Esophagus muscularis mucosa (tissue), 4 donors: ENCODE measurements at regions not wholly inside any gene's neighbourhood (a gene's known extent, or its start where the extent isn't known, plus 50 kb on each side); places are given as distances from the start of the nearest gene placed in this dataset.

Source experiments
- EP300 ChIP-seq: sonication (generic); formaldehyde crosslinking; IDR thresholded peaks from one replicate; pipeline ENCODE4 v1.6.1; 2017; ENCODE audit warnings: antibody characterized with exemption
- POLR2A ChIP-seq: fragments of 450-650 bp; IDR thresholded peaks from one replicate; pipeline ENCODE4 v1.6.1; 2017; ENCODE audit warnings: antibody characterized with exemption, moderate library complexity, mild to moderate bottlenecking, low read depth
- POLR2AphosphoS5 ChIP-seq, 2 donors: sonication (generic); formaldehyde crosslinking; IDR thresholded peaks; one replicate each; pipeline ENCODE4 v1.6.1; 2017; ENCODE audit warnings: antibody characterized with exemption in 2 of 2
- TF ChIP-seq, protein P1 (sequence below), 3 experiments: fragments of 200-600 bp in 2 of 3; fragments of 450-650 bp in 1 of 3; sonication (generic) in 2 of 3; IDR thresholded peaks; one replicate each; pipeline ENCODE4 v1.5.1; 2017 to 2019; ENCODE audit warnings: antibody characterized with exemption in 3 of 3, mild to moderate bottlenecking in 2 of 3, moderate library complexity in 1 of 3

DNA sequence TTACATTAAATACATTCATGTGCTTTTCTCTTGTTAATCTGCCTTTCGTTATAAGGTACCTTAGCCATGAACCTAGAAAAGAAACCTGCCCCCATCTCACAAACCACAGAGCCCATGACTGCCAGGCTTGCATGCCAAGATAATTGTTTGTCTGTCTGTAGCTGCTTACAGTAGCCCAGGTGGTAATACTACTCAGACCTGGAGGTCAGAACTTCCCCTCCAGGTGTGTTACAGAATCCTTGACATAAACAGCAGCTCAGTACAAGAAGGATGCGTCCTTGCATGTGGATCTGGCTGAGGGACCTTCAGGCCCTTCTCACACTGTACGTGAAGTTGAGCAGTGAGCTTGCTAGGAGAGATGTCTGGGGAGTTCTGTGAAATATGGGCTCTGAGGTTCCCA lies 291.4 kb downstream of the CSNK1G3 start:
- TF ChIP-seq, protein P1, sequence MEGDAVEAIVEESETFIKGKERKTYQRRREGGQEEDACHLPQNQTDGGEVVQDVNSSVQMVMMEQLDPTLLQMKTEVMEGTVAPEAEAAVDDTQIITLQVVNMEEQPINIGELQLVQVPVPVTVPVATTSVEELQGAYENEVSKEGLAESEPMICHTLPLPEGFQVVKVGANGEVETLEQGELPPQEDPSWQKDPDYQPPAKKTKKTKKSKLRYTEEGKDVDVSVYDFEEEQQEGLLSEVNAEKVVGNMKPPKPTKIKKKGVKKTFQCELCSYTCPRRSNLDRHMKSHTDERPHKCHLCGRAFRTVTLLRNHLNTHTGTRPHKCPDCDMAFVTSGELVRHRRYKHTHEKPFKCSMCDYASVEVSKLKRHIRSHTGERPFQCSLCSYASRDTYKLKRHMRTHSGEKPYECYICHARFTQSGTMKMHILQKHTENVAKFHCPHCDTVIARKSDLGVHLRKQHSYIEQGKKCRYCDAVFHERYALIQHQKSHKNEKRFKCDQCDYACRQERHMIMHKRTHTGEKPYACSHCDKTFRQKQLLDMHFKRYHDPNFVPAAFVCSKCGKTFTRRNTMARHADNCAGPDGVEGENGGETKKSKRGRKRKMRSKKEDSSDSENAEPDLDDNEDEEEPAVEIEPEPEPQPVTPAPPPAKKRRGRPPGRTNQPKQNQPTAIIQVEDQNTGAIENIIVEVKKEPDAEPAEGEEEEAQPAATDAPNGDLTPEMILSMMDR (IDR thresholded peaks at IDR 0.05) = no peak
- TF ChIP-seq POLR2AphosphoS5 (IDR thresholded peaks at IDR 0.05) = no peak
- no peak for TF ChIP-seq POLR2A
- no peak for TF ChIP-seq EP300
